ENCODE measurements at regions not wholly inside any gene's neighbourhood (a gene's known extent, or its start where the extent isn't known, plus 50 kb on each side); places are given as distances from the start of the nearest gene placed in this dataset.

DNA sequence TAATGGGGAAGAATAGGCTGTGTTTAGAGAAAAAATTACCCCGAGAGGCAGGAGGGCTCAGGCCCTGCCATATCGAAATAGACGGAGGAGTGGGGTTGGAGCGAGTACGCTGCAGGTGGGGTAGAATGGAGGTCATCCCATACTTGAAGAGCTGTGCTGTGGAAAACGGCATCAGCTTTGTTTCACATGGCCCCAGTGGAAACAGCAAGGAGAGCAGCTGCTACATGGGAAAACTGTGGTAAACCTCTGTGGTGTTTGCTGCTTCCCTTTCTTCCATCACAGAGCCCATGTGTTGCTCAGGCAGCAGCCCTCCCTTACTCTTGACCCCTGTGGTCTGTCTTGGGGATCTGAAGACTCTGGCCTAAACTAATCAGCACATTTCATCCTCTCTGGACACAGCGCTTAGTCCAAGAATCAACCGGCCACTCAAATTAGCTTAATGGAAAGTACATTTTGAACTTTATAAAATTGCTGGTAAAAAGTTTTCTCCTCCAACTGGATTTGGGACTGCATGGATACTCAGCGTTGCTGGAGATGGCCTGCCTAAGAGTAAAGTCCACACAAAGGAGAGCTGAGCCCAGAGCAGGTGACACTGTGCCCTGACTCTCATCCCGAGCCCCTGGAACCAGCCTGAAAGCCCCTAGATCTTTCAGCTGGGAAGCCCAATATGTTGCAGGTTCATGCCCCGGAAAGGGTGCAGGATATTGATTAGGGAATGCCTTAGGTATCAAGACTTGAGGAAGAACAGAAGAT lies 127.1 kb upstream of the GADD45A start:
- no peak overlapping the region for H3K18ac ChIP-seq (ENCODE audit: extremely low read depth, low read length)
- 87% methylated on average over 11 of the region's 11 CpGs; no CpG with 5 or more reads in 1 of the 2 experiments for WGBS, 2 experiments (ENCODE audit: extremely low coverage in 1 of 2, insufficient coverage in 1 of 2, insufficient read length in 1 of 2, insufficient replicate concordance in 2 of 2, low coverage in 1 of 2, low lambda C conversion rate in 2 of 2, missing lambda C conversion rate in 1 of 2)
- H2AFZ ChIP-seq (ENCODE audit: low read length) = no peak overlapping the region
- H3K27me3 ChIP-seq (replicated peaks in 1 of 4; ENCODE audit: control insufficient read depth in 3 of 4, extremely low read depth in 1 of 4, insufficient read depth in 3 of 4, low read length in 3 of 4) = no peaks in the 10 kb centered on the region
- DNase-seq (ENCODE audit: low read depth in 1 of 2, low spot score in 2 of 2) (no peak), FAIRE-seq (no peak)
- no peak overlapping the region for H2BK12ac ChIP-seq (ENCODE audit: low read depth, low read length)
- no peak overlapping the region for H4K5ac ChIP-seq (ENCODE audit: insufficient read length, low read depth, low read length)
- no peaks in the 10 kb centered on the region for H4K20me1 ChIP-seq (replicated peaks in 1 of 2; ENCODE audit: control insufficient read depth in 1 of 2, insufficient read depth in 2 of 2, low read length in 2 of 2)
- H3K27ac ChIP-seq (ENCODE audit: low read depth, low read length) = no peak overlapping the region
- TF ChIP-seq EGR1 (IDR thresholded peaks at IDR 0.05; ENCODE audit: borderline replicate concordance, low read depth, low read length) = no peak
- no peak overlapping the region for H4K8ac ChIP-seq (ENCODE audit: extremely low read depth, insufficient read depth, low read length)
- no peak overlapping the region for H3K4me3 ChIP-seq (ENCODE audit: extremely low read depth in 1 of 4, insufficient read depth in 2 of 4, low read depth in 3 of 4, low read length in 4 of 4)
- no peak overlapping the region for H2AK5ac ChIP-seq (ENCODE audit: low read depth, low read length)
- no peak overlapping the region for H4K91ac ChIP-seq (replicated peaks; ENCODE audit: insufficient read length, low read length)
- H2BK15ac ChIP-seq (ENCODE audit: low read length) = no peak overlapping the region
- no peak overlapping the region for H2BK20ac ChIP-seq (ENCODE audit: low read length)
- no peaks in the 10 kb centered on the region for H3K36me3 ChIP-seq (ENCODE audit: control insufficient read depth in 2 of 4, insufficient read depth in 4 of 4, low read length in 3 of 4)
- no peak overlapping the region for H3K23ac ChIP-seq (ENCODE audit: insufficient read length)
- CTCF ChIA-PET (ENCODE audit: partially characterized antibody) = interaction anchor here (0.7 to 12.6 kb wide), 18 partner anchors 9 to 346 kb away, joined by 3 to 214 read pairs (median 4); no protein-coding TSS in a partner anchor
- H3K9ac ChIP-seq (replicated peaks in 1 of 4; ENCODE audit: extremely low read depth in 1 of 4, low read depth in 3 of 4, low read length in 3 of 4) = no peak overlapping the region
- H3K9me3 ChIP-seq (ENCODE audit: insufficient read depth in 2 of 2, low read depth in 1 of 2, low read length in 1 of 2) = no peaks in the 10 kb centered on the region
- H2BK120ac ChIP-seq (replicated peaks; ENCODE audit: low read depth, low read length) = no peak overlapping the region
- no peak overlapping the region for H3K14ac ChIP-seq (ENCODE audit: insufficient read length)
- H3K4ac ChIP-seq (replicated peaks; ENCODE audit: insufficient read length, low read depth, low read length) = no peak overlapping the region
- H2BK5ac ChIP-seq (ENCODE audit: low read depth, low read length) = no peak overlapping the region
- no peak overlapping the region for H3K4me2 ChIP-seq (ENCODE audit: insufficient read depth in 1 of 2, low read depth in 2 of 2, low read length in 2 of 2)
- H3K23me2 ChIP-seq (ENCODE audit: low read depth, low read length) = no peaks in the 10 kb centered on the region
- H3K79me1 ChIP-seq (ENCODE audit: low read depth, low read length) = no peaks in the 10 kb centered on the region
- POLR2A ChIA-PET (ENCODE audit: partially characterized antibody) = interaction anchor here (2.2 kb wide), 1 partner anchor 128 kb away, joined by 8 read pairs; the partner anchor contains the start of gene GADD45A
- no peaks in the 10 kb centered on the region for H3K79me2 ChIP-seq (ENCODE audit: control insufficient read depth in 1 of 2, insufficient read depth in 2 of 2, low read length in 2 of 2)
- H3K56ac ChIP-seq (replicated peaks; ENCODE audit: insufficient read length, low read depth, low read length) = no peak overlapping the region
- peaks cover 0 to 4% (median 1%) of the 10 kb centered on the region in 4 experiments; a peak in 1 of 7 replicates for H3K4me1 ChIP-seq (replicated peaks in 1 of 4; ENCODE audit: control insufficient read depth in 3 of 4, insufficient read depth in 4 of 4, low read length in 3 of 4)

Data from H1 (cell line).